ENCODE measurements at regions not wholly inside any gene's neighbourhood (a gene's known extent, or its start where the extent isn't known, plus 50 kb on each side); places are given as distances from the start of the nearest gene placed in this dataset.

DNA sequence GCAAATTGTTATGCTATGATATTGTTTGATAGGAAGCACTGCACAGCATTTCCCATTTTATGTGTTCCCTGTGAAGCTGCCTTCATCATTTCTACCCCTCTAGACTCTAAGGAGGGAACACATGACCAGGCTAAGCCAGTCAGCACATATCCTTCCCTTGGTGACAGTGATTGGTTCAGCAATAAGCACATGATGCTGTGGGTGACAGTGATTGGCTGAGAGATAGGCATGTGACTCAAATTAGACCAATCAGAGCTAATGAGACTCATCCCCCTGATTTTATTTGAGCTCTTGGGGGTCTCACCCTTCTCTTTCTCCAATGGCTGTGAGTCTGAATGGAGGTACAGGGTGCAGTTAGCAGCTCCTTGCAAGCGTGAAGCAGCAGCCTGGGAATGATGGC, 195.2 kb downstream of the NUAK1 start:
- DNase-seq (ENCODE audit: low read depth) = no peak
- POLR2A ChIA-PET = no interaction called here
- no peak for TF ChIP-seq CTCF (IDR thresholded peaks at IDR 0.05; ENCODE audit: insufficient read depth, low read depth, low read length)
- CTCF ChIA-PET = no interaction called here
- Histone ChIP-seq H3K27me3 (ENCODE audit: control insufficient read depth, insufficient read depth, low read length) (no peaks in the 10 kb centered on the region), H3K36me3 (ENCODE audit: control insufficient read depth, insufficient read depth, low read length) (no peaks in the 10 kb centered on the region), H3K4me3 (ENCODE audit: low read depth, low read length) (no peak overlapping the region)

GRCh38 chr12:105944628-105945027, 194.1 kb downstream of the NUAK1 start:
- no peak overlapping the region for H3K4me3 ChIP-seq (ENCODE audit: low read depth, low read length)
- ChIA-PET CTCF (interaction anchor here (0.6 kb wide), 1 partner anchor 116 kb away, joined by 3 read pairs; no protein-coding TSS in a partner anchor), POLR2A (no interaction called here)
- H3K27me3 ChIP-seq (ENCODE audit: control insufficient read depth, insufficient read depth, low read length) = no peaks in the 10 kb centered on the region
- no peaks in the 10 kb centered on the region for H3K36me3 ChIP-seq (ENCODE audit: control insufficient read depth, insufficient read depth, low read length)
- DNase-seq (ENCODE audit: low read depth) = no peak
- no peak for TF ChIP-seq CTCF (IDR thresholded peaks at IDR 0.05; ENCODE audit: insufficient read depth, low read depth, low read length)

DNA sequence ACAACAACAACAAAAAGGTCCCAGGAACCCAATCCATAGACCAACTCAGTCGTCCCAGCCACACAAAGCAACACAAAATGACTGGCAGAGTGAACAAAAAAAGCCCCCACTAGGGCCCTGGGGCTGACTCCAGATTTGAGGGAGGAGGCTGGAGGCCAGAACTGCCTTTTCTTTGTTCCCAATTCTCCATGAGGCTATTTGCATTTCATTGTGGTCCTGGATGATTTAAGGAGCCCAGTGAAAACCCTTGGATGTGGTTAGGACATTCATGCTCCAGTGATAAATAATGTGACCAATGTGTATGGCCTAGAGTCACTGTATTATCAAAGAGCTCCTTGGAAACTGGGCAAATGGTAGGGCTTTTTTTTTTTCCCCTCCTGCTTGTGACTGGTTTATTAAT, 192.9 kb downstream of the NUAK1 start:
- DNase-seq (ENCODE audit: low read depth) = no peak
- no peak overlapping the region for H3K4me3 ChIP-seq (ENCODE audit: low read depth, low read length)
- POLR2A ChIA-PET = no interaction called here
- no peaks in the 10 kb centered on the region for H3K36me3 ChIP-seq (ENCODE audit: control insufficient read depth, insufficient read depth, low read length)
- no peaks in the 10 kb centered on the region for H3K27me3 ChIP-seq (ENCODE audit: control insufficient read depth, insufficient read depth, low read length)
- CTCF ChIA-PET = no interaction called here
- no peak for TF ChIP-seq CTCF (IDR thresholded peaks at IDR 0.05; ENCODE audit: insufficient read depth, low read depth, low read length)

DNA sequence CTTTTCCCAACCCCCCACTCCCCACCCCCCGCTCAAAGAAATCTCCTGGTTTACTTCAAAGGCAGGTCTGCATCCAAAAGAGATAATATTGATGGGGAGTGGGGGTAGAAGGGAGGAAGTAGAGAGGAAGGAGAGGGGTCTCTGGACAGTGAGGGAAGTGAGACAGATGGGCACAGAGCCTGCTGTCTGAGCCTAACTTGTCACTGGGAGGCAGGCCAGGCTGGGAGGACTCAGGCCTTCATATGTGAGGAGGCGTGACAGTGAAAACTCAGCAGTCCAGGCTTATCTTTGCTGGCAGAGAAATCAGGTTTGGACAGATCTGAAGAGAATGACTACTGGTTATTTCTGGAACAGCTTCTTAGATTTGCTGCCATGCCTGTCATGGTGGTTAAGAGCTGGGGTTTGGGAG, 192.3 kb downstream of the NUAK1 start:
- Histone ChIP-seq H3K4me3 (ENCODE audit: low read depth, low read length) (no peak overlapping the region), H3K36me3 (ENCODE audit: control insufficient read depth, insufficient read depth, low read length) (no peaks in the 10 kb centered on the region), H3K27me3 (ENCODE audit: control insufficient read depth, insufficient read depth, low read length) (no peaks in the 10 kb centered on the region)
- TF ChIP-seq CTCF (IDR thresholded peaks at IDR 0.05; ENCODE audit: insufficient read depth, low read depth, low read length) = no peak
- CTCF ChIA-PET = no interaction called here
- POLR2A ChIA-PET = no interaction called here
- no peak for DNase-seq (ENCODE audit: low read depth)

- ChIA-PET CTCF (interaction anchor here (0.6 to 1.0 kb wide), 2 partner anchors 75 to 189 kb away, joined by 3 read pairs; no protein-coding TSS in a partner anchor), POLR2A (no interaction called here)
- no peaks in the 10 kb centered on the region for H3K27me3 ChIP-seq (ENCODE audit: control insufficient read depth, insufficient read depth, low read length)
- no peak overlapping the region for H3K4me3 ChIP-seq (ENCODE audit: low read depth, low read length)
- no peaks in the 10 kb centered on the region for H3K36me3 ChIP-seq (ENCODE audit: control insufficient read depth, insufficient read depth, low read length)
- no peak for DNase-seq (ENCODE audit: low read depth)
- TF ChIP-seq CTCF (IDR thresholded peaks at IDR 0.05; ENCODE audit: insufficient read depth, low read depth, low read length) = no peak
Observed at GRCh38 chr12:105947906-105948305, 190.8 kb downstream of the NUAK1 start.
